Endodermal cell (in vitro differentiated cells): ENCODE measurements at regions not wholly inside any gene's neighbourhood (a gene's known extent, or its start where the extent isn't known, plus 50 kb on each side); places are given as distances from the start of the nearest gene placed in this dataset.

ENCODE experiments used
- DNase-seq: peaks from one replicate; pipeline ENCODE4 v3.0.0-alpha.2; 2017
- H3K27ac ChIP-seq: 2 replicates; pipeline ENCODE4 v1.5.1; 2013; ENCODE audit warnings: mild to moderate bottlenecking, low read depth, low read length, moderate library complexity
- H3K27me3 ChIP-seq: 2 replicates; pipeline ENCODE4 v1.6.1; 2013; ENCODE audit warnings: mild to moderate bottlenecking, low read length, moderate library complexity; ENCODE audit not compliant: insufficient read depth, control insufficient read depth, poor library complexity, severe bottlenecking
- H3K36me3 ChIP-seq: 2 replicates; pipeline ENCODE4 v1.7.0; 2013; ENCODE audit warnings: mild to moderate bottlenecking, low read length, moderate library complexity; ENCODE audit not compliant: control insufficient read depth, insufficient read depth
- H3K4me1 ChIP-seq: one replicate; pipeline ENCODE4 v1.7.0; 2013; ENCODE audit warnings: low read length; ENCODE audit not compliant: control insufficient read depth, insufficient read depth
- H3K4me3 ChIP-seq: 2 replicates; pipeline ENCODE4 v1.5.1; 2013; ENCODE audit warnings: mild to moderate bottlenecking, low read length, moderate library complexity
- H3K9ac ChIP-seq: 2 replicates; pipeline ENCODE4 v1.6.1; 2013; ENCODE audit warnings: mild to moderate bottlenecking, low read length, moderate library complexity; ENCODE audit not compliant: poor library complexity, severe bottlenecking; ENCODE audit errors: extremely low read depth
- H3K9me3 ChIP-seq: 2 replicates; pipeline ENCODE4 v1.6.1; 2013; ENCODE audit warnings: mild to moderate bottlenecking, low read length, moderate library complexity; ENCODE audit not compliant: control insufficient read depth
- H3K27ac Mint-ChIP-seq: 2 replicates; pipeline ENCODE4 v1.8.0; 2020; ENCODE audit warnings: mixed read lengths
- H3K27me3 Mint-ChIP-seq: 2 replicates; pipeline ENCODE4 v1.8.0; 2021; ENCODE audit warnings: mild to moderate bottlenecking, mixed read lengths; ENCODE audit not compliant: insufficient read depth
- H3K36me3 Mint-ChIP-seq: 2 replicates; pipeline ENCODE4 v1.8.0; 2020; ENCODE audit warnings: low read depth, mixed read lengths
- H3K4me1 Mint-ChIP-seq: 2 replicates; pipeline ENCODE4 v1.8.0; 2020; ENCODE audit warnings: mixed read lengths
- H3K4me3 Mint-ChIP-seq: 2 replicates; pipeline ENCODE4 v1.8.0; 2020; ENCODE audit warnings: mild to moderate bottlenecking, moderate library complexity, mixed read lengths
- H3K9me3 Mint-ChIP-seq: 2 replicates; pipeline ENCODE4 v1.8.0; 2020; ENCODE audit warnings: mild to moderate bottlenecking, mixed read lengths
- WGBS, 2 experiments: methylation state at CpG; one replicate each; pipeline versions ENCODE4 v1.1.5 to v1.1.7; 2013; ENCODE audit warnings: missing lambda C conversion rate in 2 of 2, mixed read lengths in 1 of 2; ENCODE audit not compliant: insufficient coverage in 1 of 2, insufficient read length in 1 of 2; 5-methylcytosine and 5-hydroxymethylcytosine counted together
- TF ChIP-seq, protein P1 (sequence below): fragments of 200-600 bp; sonication (generic); conservative IDR thresholded peaks from 2 replicates; pipeline ENCODE4 v1.5.0; 2021; ENCODE audit warnings: antibody characterized with exemption, mild to moderate bottlenecking

DNA sequence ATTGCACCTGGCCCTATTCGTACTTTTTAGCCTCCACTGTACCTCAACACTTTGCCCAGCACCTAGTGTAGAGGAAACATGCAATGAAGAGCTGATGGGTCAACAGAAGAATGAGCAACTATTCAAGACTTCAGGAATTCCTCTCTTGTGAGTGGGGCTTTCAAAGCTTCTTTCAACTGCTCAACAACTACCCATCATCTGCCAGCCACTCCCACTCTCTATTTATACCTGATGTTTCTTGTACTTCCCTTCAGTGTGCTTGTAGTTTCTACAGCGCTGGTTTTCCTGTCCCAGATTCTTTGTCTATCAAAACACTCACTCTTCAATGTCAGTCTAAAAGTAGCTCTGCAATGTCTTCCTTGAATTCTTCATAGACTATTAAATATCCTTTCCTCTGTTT is 168.3 kb upstream of the LPP start:
- no peak for DNase-seq
- Histone ChIP-seq H3K9ac (no peak overlapping the region), H3K27ac (no peak overlapping the region), H3K4me3 (no peak overlapping the region), H3K9me3 (no peaks in the 10 kb centered on the region), H3K4me1 (peaks cover 3% of the 10 kb centered on the region), H3K27me3 (peaks cover 8% of the 10 kb centered on the region), H3K36me3 (no peaks in the 10 kb centered on the region)
- Mint-ChIP-seq H3K36me3 (no peaks in the 10 kb centered on the region), H3K27me3 (no peaks in the 10 kb centered on the region), H3K9me3 (no peaks in the 10 kb centered on the region), H3K4me3 (no peak overlapping the region), H3K27ac (no peak overlapping the region), H3K4me1 (peaks cover 12% of the 10 kb centered on the region)
- TF ChIP-seq, protein P1, sequence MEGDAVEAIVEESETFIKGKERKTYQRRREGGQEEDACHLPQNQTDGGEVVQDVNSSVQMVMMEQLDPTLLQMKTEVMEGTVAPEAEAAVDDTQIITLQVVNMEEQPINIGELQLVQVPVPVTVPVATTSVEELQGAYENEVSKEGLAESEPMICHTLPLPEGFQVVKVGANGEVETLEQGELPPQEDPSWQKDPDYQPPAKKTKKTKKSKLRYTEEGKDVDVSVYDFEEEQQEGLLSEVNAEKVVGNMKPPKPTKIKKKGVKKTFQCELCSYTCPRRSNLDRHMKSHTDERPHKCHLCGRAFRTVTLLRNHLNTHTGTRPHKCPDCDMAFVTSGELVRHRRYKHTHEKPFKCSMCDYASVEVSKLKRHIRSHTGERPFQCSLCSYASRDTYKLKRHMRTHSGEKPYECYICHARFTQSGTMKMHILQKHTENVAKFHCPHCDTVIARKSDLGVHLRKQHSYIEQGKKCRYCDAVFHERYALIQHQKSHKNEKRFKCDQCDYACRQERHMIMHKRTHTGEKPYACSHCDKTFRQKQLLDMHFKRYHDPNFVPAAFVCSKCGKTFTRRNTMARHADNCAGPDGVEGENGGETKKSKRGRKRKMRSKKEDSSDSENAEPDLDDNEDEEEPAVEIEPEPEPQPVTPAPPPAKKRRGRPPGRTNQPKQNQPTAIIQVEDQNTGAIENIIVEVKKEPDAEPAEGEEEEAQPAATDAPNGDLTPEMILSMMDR, result no peak
- 92% methylated on average over 1 to 2 of the region's 2 CpGs for WGBS, 2 experiments

DNA sequence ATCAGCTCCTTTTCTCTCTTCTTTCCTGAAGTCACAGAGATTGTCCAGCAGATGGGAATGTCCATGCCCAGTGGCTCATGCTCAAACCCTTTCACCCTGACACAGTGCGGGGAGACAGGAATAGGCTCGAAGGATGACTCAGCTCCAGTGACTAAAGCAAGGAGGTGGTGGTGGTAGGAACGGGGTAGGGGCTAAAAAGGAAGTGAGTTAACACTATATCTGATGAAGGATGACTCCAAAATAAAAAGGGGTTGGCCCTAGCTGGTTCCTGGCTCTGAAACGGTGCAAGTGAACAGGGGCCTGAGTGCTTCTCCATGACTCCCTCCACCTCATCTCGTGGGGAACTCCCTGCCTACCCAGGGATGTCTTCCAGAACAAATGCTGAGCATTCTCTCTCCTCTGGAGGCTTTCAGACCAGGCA is 167.4 kb upstream of the LPP start:
- no peak for DNase-seq
- no peak overlapping the region for H3K27ac ChIP-seq
- Mint-ChIP-seq H3K27ac (no peak overlapping the region), H3K27me3 (peaks cover 5% of the 10 kb centered on the region), H3K36me3 (no peaks in the 10 kb centered on the region), H3K9me3 (no peaks in the 10 kb centered on the region), H3K4me1 (peaks cover 18% of the 10 kb centered on the region), H3K4me3 (no peak overlapping the region)
- 80 to 85% methylated on average over 1 to 5 of the region's 5 CpGs for WGBS, 2 experiments
- no peak overlapping the region for H3K4me3 ChIP-seq
- no peaks in the 10 kb centered on the region for H3K9me3 ChIP-seq
- H3K36me3 ChIP-seq, result no peaks in the 10 kb centered on the region
- H3K9ac ChIP-seq, result no peak overlapping the region
- TF ChIP-seq, protein P1, result no peak
- H3K4me1 ChIP-seq, result peaks cover 3% of the 10 kb centered on the region
- H3K27me3 ChIP-seq, result peaks cover 5% of the 10 kb centered on the region

DNA sequence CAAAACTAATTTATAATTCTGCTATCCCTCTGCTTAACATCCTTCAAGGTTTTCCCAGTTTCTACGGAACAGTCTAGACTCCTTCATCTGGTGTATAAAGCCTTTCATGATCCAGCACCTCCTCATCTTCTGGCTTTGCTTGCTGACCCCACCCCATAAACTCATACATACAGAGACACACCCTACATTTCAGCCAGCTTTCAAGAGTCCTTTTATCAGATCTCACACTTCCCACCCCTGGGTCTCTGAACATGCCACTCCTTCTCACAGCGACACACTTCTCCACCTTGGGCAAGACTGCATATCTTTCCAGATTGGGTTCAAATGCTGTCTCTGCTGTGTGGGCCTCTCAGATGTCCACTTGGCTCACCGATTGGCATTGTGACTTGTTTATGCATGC is 166.8 kb upstream of the LPP start:
- no peak overlapping the region for H3K27ac Mint-ChIP-seq
- no peaks in the 10 kb centered on the region for H3K36me3 ChIP-seq
- H3K27ac ChIP-seq, result no peak overlapping the region

More for the DNA sequence above, 166.8 kb upstream of the LPP start:
- Mint-ChIP-seq H3K4me1 (peaks cover 18% of the 10 kb centered on the region), H3K9me3 (no peaks in the 10 kb centered on the region), H3K4me3 (no peak overlapping the region), H3K36me3 (no peaks in the 10 kb centered on the region), H3K27me3 (peaks cover 5% of the 10 kb centered on the region)
- no peaks in the 10 kb centered on the region for H3K9me3 ChIP-seq
- H3K27me3 ChIP-seq, result no peaks in the 10 kb centered on the region
- H3K9ac ChIP-seq, result no peak overlapping the region
- TF ChIP-seq, protein P1, result no peak
- peaks cover 3% of the 10 kb centered on the region for H3K4me1 ChIP-seq
- no peak overlapping the region for H3K4me3 ChIP-seq
- DNase-seq, result no peak
- 90 to 93% methylated on average over 3 of the region's 3 CpGs for WGBS, 2 experiments
